GM21786 (cell line): ENCODE measurements at regions not wholly inside any gene's neighbourhood (a gene's known extent, or its start where the extent isn't known, plus 50 kb on each side); places are given as distances from the start of the nearest gene placed in this dataset.

Experiments
- ATAC-seq: cut with Tn5 transposase; IDR thresholded peaks from one replicate; pipeline ENCODE4 v1.9.1; 2021; ENCODE audit not compliant: unreplicated experiment

DNA sequence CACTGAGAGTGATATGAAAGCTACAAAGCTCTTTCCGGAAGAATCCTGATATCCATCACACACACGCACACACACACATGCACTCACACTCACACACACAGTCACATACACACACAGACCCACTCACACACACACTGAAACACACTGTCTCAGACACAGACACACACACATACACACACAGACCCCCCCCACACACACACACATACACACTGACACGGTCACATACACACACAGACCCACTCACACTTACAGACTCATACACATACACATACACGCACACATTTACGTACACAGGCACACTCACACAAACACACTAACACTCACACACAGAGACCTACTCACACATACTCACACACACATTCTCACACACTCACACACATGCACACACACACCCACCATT is 58.6 kb downstream of the LIG4 start:
- no peak for ATAC-seq

DNA sequence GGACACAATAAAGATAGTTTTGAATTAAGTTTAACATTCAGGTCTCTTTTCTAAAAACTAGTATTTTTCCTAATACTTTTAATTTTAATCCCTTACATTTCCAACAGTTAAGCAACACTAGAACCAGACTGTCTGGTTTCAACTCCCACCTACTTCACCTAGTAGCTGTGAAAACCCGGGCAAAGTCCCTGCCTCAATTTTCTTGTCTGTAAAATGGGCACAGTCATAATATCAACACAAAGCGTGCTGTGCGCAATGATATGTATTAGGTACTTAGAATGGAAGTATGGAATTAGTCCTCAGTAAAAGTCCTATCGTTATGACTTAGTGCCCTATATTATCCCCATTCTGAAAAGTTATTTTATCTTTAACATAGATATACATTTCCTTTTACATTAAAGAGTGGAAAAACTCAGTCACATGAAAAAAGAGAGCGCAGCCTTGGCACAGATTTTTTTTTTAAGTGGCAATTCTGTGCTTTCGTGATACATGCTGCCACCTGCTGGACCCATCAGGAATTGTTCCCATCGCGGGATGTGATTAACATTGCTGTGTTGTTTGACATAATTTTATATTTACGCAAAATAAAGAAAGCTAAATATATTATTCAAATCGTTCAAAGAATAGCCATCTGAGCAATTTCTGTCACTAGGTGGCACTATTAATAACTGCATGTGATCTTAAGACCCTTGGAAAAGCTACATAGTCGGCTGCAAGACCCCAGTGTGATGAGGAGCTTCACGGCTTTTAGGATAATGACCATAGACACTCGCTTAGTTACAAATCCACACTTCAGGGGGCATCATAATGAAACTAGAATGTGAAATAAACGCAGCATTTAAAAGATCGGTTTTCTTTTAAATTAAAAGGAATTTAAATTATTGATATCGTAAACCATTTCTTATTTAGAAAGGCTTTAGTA is 59.9 kb downstream of the LIG4 start:
- ATAC-seq: no peak

DNA sequence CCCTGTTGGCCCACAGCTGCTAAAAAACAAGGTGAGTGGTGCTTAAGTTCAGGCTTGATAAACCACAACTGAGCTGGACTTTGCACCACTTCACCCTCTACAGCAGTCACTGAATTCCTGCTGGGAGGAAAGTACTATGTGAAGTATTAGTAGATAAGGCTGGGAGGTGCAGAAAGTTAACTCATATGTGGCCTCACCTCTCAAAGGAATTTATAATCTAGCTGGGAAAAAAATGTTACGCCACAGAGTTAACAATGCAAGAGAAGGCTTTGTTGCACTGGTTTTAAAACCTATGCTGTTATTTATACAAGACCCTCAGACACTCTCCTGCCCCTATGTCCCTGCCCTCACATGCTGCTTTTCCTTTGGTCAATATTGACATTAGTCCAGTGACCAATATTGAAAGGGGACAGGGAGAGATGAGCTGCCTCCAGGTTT is 60.9 kb downstream of the LIG4 start:
- no peak for ATAC-seq

DNA sequence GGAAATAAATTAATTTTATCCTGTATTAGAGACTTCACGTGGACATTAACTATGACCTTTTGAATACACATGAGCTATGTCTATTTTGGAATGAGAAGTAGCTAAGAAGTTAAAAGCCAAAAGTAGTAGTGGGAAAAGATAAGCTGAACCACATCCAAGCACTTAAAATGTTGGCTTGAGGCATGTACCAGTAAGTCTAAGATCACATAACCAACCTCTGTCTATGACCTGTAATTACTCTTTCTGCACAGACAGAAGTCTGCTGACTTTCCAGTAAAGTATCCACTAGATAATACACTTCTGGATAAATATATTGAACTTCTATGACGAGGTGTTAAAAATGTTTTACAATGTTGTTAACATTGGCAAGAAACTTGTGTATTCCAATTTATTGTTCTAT is 68.7 kb downstream of the LIG4 start:
- no peak for ATAC-seq

DNA sequence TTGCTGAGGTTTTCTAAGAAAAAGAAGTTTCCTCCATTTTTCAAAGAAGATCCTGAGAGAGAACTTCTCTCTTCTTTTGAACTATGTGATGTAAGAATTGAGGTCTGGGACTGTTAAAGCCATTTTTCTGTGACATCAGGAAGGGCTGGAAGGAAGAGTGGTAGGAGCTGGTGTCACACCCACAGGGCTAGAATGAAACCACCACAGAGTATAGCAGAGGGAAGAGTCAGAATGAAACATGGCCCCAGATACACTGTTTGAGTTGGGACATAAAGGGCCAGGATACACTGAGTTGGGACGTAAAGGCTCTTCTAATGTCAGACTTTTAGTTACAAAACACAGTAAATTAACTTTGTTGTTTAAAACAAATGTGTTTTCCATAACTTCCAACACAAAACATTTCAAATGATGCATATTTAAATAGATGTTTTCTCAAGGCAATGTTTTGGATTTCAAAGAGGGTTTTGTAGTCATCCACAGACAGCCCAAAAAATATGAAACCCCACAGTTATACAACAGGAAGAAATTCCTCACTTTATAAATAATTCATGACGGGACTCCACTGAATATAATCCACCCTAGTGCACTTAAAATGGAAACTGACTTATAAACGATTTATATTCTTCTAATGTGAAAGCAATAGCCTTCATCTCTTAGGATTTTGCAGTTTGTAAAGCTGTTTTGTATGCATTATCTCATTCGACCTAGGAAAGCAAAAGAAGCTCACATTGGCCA is 72.5 kb downstream of the LIG4 start:
- ATAC-seq: no peak

DNA sequence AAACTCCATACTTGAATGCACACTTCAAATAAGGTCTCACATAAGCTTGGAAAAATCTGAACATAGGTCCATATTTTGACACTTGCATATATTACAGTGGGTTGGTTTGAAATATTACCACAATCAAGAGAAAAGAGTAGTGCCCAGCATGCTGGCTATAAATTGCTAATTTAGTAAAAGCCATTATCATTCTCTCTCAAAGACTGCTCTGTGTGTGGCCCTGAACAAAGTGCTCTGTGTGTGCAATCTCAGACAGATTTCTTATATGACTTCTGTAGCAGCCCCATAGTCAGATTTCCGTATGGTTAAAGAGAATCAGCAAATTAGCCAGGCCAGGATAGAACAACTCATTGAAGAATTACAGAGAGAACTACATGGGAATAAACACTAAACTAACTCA is 78.2 kb downstream of the LIG4 start:
- ATAC-seq: no peak

DNA sequence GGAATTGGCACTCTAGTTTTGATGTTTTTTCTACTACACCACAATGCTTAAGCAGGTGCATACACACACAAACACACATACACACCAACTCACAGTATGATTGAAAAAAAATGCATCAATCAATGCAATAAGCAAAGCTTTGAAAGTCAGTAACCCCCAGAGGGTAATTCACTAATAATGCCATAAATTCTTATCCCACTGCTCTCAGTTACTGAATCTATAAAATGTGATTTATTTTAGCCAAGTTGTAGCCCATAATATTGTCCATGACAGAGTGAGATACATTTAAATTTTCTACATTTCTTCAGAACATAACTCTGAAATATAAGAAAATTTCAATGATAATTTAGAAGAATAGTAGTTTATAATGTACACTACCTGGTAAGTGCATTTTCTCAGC is 87.9 kb downstream of the LIG4 start:
- ATAC-seq: no peak

DNA sequence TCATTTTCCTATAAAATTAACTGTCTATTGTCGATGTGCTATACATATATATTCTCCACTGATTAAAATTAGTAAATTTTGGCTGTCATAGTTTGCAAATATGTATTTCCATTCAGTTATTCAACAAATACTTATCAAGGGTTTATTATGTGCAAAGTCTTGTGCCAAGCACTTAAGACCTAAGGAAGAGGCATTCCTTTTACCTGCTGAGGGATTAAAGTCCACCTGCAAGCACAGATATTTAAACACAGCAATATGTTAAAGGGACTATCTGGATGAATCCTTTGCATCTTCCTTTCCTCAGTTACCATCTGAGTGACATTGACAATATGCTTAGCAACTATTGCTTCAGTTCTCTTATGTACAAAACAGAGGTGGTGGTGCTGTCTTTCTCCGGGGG is 89.3 kb downstream of the LIG4 start:
- ATAC-seq: no peak

DNA sequence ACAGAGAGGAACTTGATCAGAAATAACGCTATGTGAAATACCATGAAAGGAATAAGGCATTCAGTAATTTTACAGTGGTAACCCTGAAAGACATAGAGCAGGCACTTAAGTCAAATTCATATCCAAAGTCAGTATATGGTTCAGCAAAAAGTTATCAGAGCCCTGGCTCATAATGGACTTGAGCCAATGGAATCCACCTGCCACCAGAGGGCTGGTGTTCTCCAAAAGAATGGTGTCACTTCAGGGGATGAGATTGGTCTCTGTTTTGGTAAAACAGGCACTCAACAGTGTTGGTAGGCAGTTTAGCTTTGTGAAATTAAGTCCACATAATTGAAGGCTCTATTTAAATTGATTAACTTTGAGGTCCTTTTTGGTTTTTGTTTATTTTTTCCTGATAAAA is 93.9 kb downstream of the LIG4 start:
- no peak for ATAC-seq

DNA sequence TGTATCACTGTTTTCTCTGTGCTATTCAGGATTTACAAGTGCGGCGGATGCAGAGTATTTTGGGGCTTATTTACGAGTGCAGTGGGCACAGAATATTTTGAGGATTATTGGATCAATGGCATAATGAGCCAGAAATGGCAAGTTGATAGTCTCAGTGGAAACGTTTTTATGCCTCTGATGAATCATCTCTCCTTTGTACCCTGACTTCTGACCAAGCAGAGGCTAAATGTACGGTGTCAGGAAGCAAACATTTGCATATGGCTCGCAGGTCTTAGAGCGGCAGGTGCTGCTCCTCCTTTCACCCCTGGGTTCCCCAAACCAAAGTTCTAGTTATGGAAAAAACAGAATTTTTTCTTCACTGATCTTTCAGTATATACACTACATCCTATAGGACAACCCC is 94.5 kb downstream of the LIG4 start:
- no peak for ATAC-seq

DNA sequence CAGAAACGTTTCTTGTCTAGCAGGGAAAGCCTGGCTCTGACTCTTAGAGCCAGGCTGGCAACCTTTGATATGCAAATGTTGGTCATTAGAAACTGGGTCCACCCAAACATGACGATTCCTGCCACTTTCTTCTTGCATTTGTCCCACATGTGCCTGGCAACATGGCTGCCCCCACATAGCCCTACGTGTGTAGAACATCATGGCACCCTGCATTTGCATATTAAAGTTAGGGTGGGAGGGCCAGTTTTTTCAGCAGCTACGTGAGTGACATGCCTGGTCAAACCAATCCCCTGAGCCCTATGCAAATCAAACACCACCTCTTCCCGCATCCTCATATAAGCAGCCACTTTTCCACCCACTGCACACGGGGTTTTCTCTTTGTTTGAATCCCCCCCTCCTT is 95.0 kb downstream of the LIG4 start:
- ATAC-seq: no peak

DNA sequence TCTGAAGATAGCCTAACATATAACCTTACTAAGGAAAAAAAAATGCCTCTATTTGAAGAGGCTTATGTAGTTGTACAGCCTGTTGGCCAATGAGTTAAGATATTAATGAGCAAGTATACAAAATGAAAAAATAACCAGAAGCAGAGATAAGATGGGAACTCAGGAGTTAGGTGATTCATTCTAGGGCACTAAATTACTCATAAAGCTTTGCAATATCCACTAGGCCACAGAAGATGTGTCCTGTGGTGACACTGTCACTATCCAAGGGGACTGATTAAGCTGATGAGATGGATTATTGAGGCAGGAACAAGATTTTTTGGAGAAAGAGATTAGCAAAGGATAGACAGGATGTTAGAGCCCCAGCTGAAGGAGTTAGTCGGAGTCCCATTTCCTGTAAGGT is 99.6 kb downstream of the LIG4 start:
- no peak for ATAC-seq

DNA sequence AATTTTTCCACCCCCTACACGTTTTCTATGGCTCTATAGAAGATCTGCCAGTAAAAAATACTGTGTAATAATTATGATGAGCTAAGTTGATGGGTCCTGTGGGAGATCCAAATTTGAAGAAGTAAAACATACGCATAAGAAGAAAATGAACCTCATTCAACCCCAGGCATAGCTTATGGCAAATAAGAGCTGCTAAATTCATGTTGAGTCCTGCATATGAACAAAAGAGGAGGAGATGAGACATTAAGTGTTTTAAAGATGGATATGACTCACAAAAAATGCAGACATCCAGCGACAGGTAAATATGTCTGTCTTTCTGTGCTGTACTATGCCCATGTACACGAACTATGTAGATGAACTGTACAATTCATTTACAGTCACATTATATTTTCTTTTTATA is 101.9 kb downstream of the LIG4 start:
- ATAC-seq: no peak

DNA sequence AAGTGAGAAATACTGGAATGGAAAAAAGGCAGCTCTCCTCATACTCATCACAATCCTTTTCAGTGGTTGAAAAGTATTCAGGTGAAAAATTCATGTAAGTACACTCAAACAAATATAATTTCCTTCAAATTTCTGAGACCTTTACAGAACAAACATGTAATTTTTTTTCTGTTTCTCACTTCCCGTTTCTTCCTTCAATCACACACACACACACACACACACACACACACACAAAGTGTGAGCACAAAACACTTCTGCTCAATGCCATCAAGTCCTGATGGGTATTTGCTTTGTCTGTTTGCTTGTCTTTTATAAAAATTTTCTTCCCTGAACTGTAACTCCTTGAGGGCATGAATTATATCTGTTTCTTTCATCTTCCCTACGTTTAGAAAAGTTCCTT is 110.6 kb downstream of the LIG4 start:
- no peak for ATAC-seq

DNA sequence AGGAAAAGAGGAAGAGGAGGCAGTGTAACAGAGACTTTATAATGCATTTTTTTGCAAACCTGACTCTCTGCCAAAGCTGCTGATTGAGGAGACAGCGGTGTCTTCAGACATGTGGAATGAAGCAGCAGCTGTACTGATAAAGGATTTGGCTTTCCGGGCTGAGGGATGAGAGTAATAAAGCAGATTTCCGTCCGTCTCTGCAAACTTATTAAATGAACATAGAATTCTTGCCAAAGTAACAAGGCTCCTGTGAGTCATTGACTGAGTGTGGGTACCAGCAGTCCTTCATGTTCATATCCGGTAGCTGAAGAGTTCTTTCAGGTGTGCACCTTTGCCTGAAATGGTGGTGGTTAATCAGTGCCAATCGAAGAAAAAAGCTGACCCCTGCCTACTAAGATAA is 112.6 kb downstream of the LIG4 start:
- ATAC-seq: no peak

DNA sequence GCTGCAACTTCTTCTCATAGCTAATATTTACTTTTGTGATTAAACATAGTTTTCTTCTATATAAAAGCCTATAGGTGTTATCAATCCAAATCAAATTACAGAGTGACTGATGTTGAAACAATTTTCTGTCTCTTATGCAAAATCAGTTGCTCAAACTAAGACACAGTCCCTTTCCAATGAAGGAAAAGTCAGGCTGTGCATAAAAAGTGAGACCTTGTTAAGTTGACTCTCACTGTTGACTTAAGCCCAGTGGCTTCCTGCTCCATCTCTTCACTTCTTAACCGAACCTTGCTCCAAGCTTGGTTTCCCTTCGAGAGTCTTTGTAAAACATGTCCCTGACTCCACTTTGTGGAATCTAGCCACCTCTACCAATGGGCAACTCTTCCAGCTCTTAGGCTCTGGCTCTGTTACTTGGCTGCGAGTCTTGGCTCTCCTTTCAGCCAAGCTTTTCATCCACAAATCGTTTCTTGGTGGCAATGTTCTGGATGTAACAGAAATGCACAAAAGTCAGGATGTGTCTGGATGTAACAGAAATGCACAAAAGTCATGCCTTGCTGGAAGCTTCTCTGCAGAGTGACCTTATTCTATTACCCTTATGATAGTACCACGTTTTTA is 118.9 kb downstream of the LIG4 start:
- ATAC-seq: no peak

DNA sequence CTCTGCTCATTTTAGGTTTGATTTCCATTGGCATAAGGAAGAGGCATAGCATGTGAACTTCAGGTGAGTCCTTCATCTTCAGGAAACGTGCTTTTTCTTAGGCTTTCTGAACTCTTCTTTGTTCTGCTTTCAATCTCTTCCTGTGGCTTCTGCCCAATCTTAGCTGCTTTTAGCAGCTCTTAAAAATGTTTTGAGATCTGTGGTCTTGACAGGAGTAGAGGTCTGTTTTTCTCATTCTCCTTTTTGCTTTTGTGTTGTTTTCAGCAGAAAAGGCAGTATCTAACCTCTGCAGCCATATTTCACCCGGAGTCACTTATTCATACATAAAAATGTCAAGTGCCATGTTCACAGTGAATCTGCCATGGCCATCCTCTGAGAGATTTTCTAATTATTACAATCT is 120.3 kb downstream of the LIG4 start:
- ATAC-seq: no peak

DNA sequence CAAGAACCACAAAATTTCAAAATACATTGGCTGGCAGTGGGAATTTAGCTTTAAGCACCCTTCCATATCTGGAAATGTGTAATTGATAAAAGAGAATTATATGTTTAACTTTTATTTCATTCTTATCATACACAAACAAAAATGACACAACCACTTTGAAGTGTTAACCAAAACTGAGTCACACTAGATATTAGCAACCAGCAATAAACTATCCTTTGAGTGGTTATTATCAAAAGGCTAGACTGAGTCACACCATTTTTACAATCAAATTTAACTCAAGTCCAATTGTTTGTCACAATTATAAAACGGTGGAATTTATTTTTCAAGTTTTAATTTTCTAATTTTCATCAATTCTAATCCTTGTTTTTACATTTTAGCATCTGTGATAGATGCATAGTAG is 121.7 kb downstream of the LIG4 start:
- ATAC-seq: no peak

DNA sequence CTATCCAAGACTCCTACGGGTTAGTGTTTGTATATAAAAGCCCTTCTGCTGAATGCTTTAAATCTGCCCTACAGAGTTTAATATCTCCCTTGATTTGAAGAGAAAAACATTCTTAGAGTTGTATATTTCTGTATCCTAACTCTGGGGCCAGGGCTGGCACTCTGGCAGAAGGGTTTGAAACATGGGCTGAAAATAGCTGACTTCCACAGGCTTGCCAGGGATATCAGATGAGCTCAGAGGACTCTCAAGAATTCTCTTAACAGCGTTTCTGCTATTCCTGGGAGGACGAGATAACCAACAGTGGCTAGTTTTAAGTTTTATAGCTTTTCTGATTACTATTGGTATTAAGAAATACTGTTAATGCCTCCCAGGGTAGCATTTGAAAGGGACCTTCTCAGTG is 127.5 kb downstream of the LIG4 start:
- no peak for ATAC-seq

DNA sequence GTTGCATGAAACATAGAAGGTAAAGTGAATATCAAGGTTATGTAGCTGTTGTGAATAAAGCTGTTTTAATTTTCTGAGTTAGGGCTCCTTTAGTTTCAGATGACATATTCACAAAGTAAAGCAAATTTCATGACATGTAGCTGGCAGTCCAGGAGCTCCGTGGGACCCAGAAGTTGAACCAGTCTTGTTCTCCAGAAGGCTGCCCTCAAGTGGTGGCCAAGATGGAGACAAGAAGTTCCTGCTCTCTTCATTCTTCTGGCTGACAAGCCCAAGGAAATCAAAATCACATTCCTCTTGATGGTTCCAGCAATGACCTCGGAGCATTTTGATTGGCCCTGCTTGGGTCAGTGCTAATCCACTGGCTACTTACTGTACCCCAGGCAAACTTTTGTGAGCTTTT is 128.7 kb downstream of the LIG4 start:
- no peak for ATAC-seq

DNA sequence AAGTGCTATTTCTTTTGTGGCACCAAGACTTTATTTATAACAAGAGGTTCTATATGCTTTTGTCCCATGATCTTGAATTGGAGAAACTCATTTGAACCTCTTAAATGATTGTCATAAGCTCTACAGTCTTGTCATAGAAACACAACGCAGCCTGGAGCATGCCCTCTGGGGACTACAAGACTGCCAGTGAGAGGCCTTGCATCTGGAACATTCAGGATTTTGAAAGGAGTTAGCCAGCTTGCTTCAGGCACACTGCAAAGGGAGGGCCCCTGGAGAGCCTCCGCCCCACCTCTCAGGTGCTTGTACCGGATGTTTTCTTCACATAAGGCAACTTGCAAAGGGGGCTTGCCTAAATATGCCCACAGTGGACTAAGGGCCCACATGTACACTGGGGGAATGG is 130.5 kb downstream of the LIG4 start:
- no peak for ATAC-seq

DNA sequence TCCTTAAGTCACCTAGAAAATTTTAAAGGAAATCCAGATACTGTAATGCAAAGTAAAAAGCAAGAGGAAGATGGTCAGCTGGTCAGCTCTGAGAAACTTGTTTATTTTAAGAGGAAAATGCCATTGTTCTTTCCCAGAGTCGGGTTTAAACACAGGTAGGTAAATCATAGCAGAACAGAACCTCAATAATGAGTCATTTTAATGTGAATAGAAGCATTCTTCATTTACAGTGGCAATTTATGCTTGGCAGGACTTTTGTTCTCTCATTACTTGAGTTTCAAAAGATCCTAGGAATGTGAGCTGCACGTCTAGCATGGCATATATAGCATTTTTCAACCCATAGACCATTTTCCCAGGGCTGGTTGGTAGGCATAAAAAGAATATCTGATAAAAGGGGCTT is 132.3 kb downstream of the LIG4 start:
- ATAC-seq: no peak
